RWPE2 (cell line): ENCODE measurements at regions not wholly inside any gene's neighbourhood (a gene's known extent, or its start where the extent isn't known, plus 50 kb on each side); places are given as distances from the start of the nearest gene placed in this dataset.

ENCODE experiments used
- ATAC-seq: fragments of 200-7000 bp; cut with Tn5 transposase; 3 replicates; pipeline ENCODE4 v1.9.1; 2021; ENCODE audit warnings: low read depth
- DNase-seq: peaks from one replicate; pipeline ENCODE4 v3.0.0-alpha.2; 2020; ENCODE audit warnings: low spot score
- H3K27ac ChIP-seq: fragments of 450-650 bp; 2 replicates; pipeline ENCODE4 v1.5.1; 2017; ENCODE audit warnings: mild to moderate bottlenecking; ENCODE audit not compliant: poor library complexity, severe bottlenecking
- H3K27me3 ChIP-seq: fragments of 250-450 bp; sonication (Bioruptor Pico); 2 replicates; pipeline ENCODE4 v1.5.1; 2021; ENCODE audit warnings: mild to moderate bottlenecking, moderate library complexity; ENCODE audit not compliant: insufficient read depth, poor library complexity, severe bottlenecking
- H3K36me3 ChIP-seq: fragments of 250-450 bp; sonication (Bioruptor Pico); 2 replicates; pipeline ENCODE4 v1.5.1; 2020; ENCODE audit warnings: low read depth, mild to moderate bottlenecking, moderate library complexity
- H3K4me1 ChIP-seq: fragments of 250-450 bp; sonication (Bioruptor Pico); 2 replicates; pipeline ENCODE4 v1.5.1; 2021; ENCODE audit warnings: mild to moderate bottlenecking, moderate library complexity; ENCODE audit not compliant: insufficient read depth, poor library complexity, severe bottlenecking
- H3K4me3 ChIP-seq: fragments of 250-450 bp; sonication (Bioruptor Pico); 2 replicates; pipeline ENCODE4 v1.5.1; 2021; ENCODE audit warnings: mild to moderate bottlenecking, moderate library complexity; ENCODE audit not compliant: severe bottlenecking
- H3K9me3 ChIP-seq: fragments of 250-450 bp; sonication (Bioruptor Pico); 2 replicates; pipeline ENCODE4 v1.5.1; 2021; ENCODE audit warnings: mild to moderate bottlenecking, moderate library complexity; ENCODE audit not compliant: severe bottlenecking
- TF ChIP-seq, protein P1 (sequence below): fragments of 450-650 bp; IDR thresholded peaks from one replicate; pipeline ENCODE4 v1.5.1; 2017; ENCODE audit warnings: mild to moderate bottlenecking, moderate library complexity; ENCODE audit not compliant: poor library complexity, severe bottlenecking

GRCh38 chr4:62360156-62360545 is 1160.0 kb downstream of the ADGRL3 start:
- H3K27ac ChIP-seq, result no peak overlapping the region
- no peaks in the 10 kb centered on the region for H3K9me3 ChIP-seq
- no peaks in the 10 kb centered on the region for H3K36me3 ChIP-seq
- ATAC-seq (no peak), DNase-seq (no peak)
- no peaks in the 10 kb centered on the region for H3K27me3 ChIP-seq
- H3K4me1 ChIP-seq, result no peaks in the 10 kb centered on the region
- TF ChIP-seq, protein P1, sequence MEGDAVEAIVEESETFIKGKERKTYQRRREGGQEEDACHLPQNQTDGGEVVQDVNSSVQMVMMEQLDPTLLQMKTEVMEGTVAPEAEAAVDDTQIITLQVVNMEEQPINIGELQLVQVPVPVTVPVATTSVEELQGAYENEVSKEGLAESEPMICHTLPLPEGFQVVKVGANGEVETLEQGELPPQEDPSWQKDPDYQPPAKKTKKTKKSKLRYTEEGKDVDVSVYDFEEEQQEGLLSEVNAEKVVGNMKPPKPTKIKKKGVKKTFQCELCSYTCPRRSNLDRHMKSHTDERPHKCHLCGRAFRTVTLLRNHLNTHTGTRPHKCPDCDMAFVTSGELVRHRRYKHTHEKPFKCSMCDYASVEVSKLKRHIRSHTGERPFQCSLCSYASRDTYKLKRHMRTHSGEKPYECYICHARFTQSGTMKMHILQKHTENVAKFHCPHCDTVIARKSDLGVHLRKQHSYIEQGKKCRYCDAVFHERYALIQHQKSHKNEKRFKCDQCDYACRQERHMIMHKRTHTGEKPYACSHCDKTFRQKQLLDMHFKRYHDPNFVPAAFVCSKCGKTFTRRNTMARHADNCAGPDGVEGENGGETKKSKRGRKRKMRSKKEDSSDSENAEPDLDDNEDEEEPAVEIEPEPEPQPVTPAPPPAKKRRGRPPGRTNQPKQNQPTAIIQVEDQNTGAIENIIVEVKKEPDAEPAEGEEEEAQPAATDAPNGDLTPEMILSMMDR, result no peak
- H3K4me3 ChIP-seq, result no peak overlapping the region

DNA sequence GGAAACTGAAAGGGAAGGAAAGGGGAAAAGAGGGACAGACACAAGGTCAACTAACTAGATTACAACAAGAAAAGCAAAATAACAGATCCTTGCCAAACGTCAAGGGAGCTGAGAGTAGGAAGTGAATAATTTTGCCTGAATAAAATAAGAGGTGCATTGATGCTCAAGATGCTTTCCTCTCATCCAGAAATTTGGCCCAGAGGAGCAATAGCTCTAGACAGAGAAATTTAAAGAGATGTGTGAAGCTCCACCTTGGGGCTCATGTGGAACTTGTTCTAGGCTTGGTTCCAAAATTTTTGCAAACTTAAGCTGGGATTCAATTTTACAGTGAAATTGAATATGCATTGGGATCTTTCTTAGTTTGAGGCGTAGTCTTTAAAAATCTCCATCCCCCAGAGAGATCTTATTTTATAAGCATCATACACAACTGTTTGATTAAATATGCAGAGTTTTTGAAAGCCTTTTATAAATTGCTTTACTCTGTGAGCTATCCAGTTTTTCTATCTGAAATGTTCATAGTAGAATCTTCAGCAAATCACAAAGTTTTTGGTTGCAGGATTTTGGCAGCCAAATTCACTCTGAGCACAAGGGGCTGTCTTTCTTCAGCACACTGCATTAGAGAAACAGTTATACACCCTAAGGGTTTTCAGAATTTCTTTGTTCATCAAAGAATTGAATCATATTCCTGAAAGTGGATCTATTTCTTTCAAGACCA is 1159.5 kb downstream of the ADGRL3 start:
- no peak for ATAC-seq
- H3K9me3 ChIP-seq, result no peaks in the 10 kb centered on the region
- no peak overlapping the region for H3K4me3 ChIP-seq
- H3K4me1 ChIP-seq, result no peaks in the 10 kb centered on the region
- TF ChIP-seq, protein P1, result no peak
- no peak for DNase-seq
- H3K36me3 ChIP-seq, result no peaks in the 10 kb centered on the region
- no peaks in the 10 kb centered on the region for H3K27me3 ChIP-seq
- no peak overlapping the region for H3K27ac ChIP-seq

DNA sequence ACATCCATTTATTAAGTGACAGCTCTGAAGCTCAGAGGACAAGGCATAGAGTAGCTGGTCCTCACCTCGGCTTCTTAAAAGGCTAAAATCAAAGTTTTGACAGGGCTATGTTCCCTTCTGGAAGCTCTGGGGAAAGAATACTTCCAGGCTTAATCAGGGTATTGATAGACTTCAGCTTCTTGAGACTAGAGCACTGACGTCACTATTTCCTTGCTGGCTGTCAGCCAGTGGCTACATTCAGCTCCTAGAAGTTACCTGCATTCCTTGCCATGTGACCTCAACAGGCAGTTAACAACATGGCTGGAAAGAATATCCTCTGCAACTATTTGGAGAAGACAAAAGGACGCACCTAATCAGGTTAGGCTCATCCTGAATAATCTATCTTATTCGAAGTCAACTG is 1144.8 kb downstream of the ADGRL3 start:
- Histone ChIP-seq H3K36me3 (no peaks in the 10 kb centered on the region), H3K4me3 (no peak overlapping the region), H3K27ac (no peak overlapping the region), H3K4me1 (no peaks in the 10 kb centered on the region), H3K27me3 (no peaks in the 10 kb centered on the region), H3K9me3 (peaks cover 3% of the 10 kb centered on the region)
- DNase-seq (no peak), ATAC-seq (no peak)
- TF ChIP-seq, protein P1, result no peak

- Histone ChIP-seq H3K4me3 (no peak overlapping the region), H3K4me1 (no peaks in the 10 kb centered on the region), H3K27me3 (no peaks in the 10 kb centered on the region), H3K36me3 (no peaks in the 10 kb centered on the region), H3K9me3 (peaks cover 3% of the 10 kb centered on the region), H3K27ac (no peak overlapping the region)
- no peak for DNase-seq
- TF ChIP-seq, protein P1, result no peak
- no peak for ATAC-seq
Measured at GRCh38 chr4:62344474-62344873, 1144.3 kb downstream of the ADGRL3 start.

- TF ChIP-seq, protein P1, result no peak
- H3K9me3 ChIP-seq, result peaks cover 3% of the 10 kb centered on the region
- ATAC-seq (peak; percentile 48; the same call in 2 of the 3 replicates), DNase-seq (no peak)
- H3K27ac ChIP-seq, result no peak overlapping the region
- no peaks in the 10 kb centered on the region for H3K27me3 ChIP-seq
- H3K4me3 ChIP-seq, result no peak overlapping the region
- no peaks in the 10 kb centered on the region for H3K4me1 ChIP-seq
- no peaks in the 10 kb centered on the region for H3K36me3 ChIP-seq
Measured at GRCh38 chr4:62342346-62342745, 1142.2 kb downstream of the ADGRL3 start.
